Ammon's horn (tissue), 1 donor: ENCODE measurements at regions not wholly inside any gene's neighbourhood (a gene's known extent, or its start where the extent isn't known, plus 50 kb on each side); places are given as distances from the start of the nearest gene placed in this dataset.

Source experiments
- DNase-seq: peaks from one replicate; pipeline ENCODE4 v3.0.0-alpha.2; 2016; ENCODE audit warnings: low spot score

- DNase-seq = peak; percentile 57
Measured at GRCh38 chr10:113967126-113967525, 76.5 kb upstream of the ADRB1 start.

DNA sequence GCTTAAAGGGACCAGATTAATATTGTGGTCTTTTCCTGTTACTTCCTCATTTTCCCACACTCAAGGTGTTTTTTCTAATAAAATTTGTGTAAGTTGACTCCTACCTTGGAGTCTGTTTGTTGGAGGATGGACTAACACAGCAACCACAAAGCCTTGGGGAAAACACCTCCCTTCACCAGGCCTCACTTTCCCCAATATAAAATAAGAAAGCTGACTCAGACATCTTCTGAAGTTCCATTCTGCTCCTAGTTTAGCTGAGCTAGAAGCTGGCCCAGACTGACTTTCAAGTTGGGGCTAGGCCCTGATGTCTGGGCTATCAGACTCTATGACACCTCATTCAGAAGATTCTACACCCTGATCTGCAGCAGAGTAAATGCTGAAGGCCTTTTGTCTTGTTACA lies 73.0 kb upstream of the ADRB1 start:
- DNase-seq = no peak

DNA sequence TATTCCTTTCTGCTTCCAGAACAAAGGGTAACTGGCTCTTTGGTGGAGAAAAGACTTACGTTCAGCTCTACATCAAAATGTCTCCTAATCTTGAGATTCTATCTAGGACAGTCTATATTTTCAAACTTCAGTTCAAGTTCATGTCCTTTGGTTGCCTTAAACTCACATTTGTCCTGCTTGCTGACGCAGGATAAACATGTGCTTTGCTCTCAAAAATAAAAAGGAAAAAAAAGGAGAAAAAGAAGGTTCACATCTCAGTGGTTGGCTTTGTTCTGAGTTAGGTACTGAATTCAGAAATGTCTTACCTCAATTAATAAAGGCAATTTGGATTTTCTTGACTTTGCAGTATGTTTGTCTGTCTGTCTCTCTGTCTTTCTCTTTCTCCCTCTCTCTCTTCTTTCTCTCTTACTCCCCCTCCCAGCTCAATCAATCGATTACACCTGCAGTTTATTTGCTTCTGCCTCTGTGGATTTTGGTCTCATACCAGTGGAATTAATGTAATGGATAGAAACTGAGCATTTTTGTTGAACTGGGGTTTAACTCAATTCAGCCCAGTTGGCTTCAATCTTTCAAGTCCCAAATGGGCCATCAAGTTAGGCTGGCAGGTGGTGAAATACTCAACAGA lies 72.2 kb upstream of the ADRB1 start:
- no peak for DNase-seq

- no peak for DNase-seq
Measured at GRCh38 chr10:113977174-113977573, 66.5 kb upstream of the ADRB1 start.

- DNase-seq = peak; percentile 75
Measured at GRCh38 chr10:113978802-113979201, 64.9 kb upstream of the ADRB1 start.

GRCh38 chr10:113979409-113979808 lies 64.3 kb upstream of the ADRB1 start:
- peak; percentile 38 for DNase-seq

- DNase-seq = no peak
Measured at GRCh38 chr10:113980408-113981087, 63.1 kb upstream of the ADRB1 start.

- no peak for DNase-seq
Measured at GRCh38 chr10:113982296-113982695, 61.4 kb upstream of the ADRB1 start.

GRCh38 chr10:113982769-113983168 lies 60.9 kb upstream of the ADRB1 start:
- DNase-seq = no peak

- no peak for DNase-seq
Measured at GRCh38 chr10:113983552-113983951, 60.1 kb upstream of the ADRB1 start.

DNA sequence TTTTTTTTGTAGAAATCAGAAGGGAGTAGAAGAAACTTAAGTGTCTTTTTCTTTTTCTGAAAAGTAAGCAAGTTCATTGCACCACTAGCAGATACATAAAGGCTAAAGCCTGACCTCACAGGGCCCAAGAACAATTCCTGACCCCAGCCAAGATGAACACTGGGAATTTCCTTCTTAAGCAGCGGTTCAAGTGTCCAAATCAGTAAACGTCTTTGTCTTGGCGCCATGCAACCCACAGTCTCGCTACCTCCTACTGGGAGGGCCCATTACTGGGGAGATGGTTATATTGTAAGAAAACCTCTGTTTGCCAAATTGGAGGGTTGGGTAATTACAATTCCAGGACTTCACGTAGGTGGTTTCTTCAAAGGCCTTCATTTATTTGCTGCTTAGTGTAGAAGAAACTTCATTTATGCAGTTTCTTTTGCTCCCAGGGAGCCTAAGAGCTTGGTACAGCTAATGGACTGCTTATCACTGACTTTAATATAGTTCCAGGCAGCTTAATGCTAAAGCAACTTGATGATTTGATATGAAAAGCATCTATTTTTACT lies 58.3 kb upstream of the ADRB1 start:
- no peak for DNase-seq

- DNase-seq = no peak
Measured at GRCh38 chr10:113986316-113986715, 57.4 kb upstream of the ADRB1 start.

- no peak for DNase-seq
Measured at GRCh38 chr10:113987156-113987555, 56.5 kb upstream of the ADRB1 start.

- DNase-seq = no peak
Measured at GRCh38 chr10:113987805-113988204, 55.9 kb upstream of the ADRB1 start.

- no peak for DNase-seq
Measured at GRCh38 chr10:113988535-113988934, 55.1 kb upstream of the ADRB1 start.

DNA sequence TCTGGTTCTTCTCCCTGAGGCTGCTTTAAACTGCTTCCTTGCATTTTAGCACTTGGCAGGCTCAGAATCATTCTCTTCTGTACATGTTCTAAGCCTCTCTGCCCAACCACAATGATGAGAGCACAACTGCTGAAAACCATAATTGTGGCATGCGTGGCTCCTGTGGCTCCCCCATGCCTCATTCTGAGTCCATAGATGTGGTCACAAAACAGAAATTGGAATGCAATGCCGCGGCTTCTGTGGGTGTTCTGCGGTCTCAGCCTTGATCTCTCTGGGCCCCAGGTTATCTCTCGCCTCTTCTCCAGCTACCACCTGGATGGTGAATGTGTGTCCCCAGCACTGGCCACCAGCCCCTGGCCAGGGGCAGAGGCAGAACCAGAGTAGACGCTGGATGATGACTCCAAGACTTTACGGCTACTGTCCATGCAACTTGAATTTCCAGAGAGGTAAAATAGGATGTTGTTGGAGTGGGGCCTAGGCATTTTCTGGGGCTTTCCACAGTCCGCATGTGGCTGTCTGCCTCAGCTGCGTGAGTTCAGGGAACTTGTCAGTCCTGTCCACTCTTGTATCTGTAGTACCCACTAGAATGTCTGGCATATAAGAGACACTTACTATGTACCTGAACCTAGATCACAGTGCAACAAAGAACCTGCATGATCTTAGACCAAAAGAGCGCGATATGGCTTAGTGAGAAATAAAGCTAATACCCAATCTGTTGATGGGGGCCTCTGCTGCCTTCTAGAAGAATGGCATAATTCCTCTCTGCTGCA lies 52.4 kb upstream of the ADRB1 start:
- DNase-seq = no peak

GRCh38 chr10:113992471-113993011 lies 51.1 kb upstream of the ADRB1 start:
- no peak for DNase-seq

DNA sequence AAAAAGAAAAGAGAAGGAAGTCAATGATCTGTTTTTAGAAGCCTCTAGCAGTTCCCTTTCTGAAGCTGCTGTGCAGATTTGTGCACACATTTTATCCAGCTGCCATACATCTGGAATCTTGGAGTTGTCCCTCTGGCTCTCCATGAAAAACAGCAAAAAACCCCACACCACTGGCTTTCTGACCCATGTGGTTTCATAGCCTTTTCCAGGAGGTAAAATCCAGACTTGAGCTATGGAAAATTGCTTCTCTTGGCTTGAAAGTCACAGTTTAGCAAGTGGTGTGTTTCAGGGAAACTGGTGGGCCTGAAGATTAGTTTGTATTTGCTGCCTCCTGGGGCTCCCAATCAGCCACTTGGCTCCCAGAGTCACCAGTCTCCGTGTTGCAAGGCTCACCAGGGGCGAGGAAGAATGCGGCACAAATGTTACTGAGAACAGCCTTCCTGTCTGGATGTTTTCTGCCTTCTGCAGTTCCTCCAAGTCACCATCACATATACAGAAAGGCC lies 50.1 kb upstream of the ADRB1 start:
- DNase-seq = peak; percentile 35
